Ectodermal cell (in vitro differentiated cells): ENCODE measurements at regions not wholly inside any gene's neighbourhood (a gene's known extent, or its start where the extent isn't known, plus 50 kb on each side); places are given as distances from the start of the nearest gene placed in this dataset.
"Not testable (repeated sequence)": the region's sequence is repeated elsewhere in the genome, so short reads cannot be mapped to it uniquely, and the experiment has no call there.

Source experiments
- H3K27ac ChIP-seq: 2 replicates; pipeline ENCODE4 v1.7.0; 2013; ENCODE audit warnings: mild to moderate bottlenecking, low read depth, low read length; ENCODE audit not compliant: insufficient read depth, poor library complexity, severe bottlenecking
- H3K27me3 ChIP-seq: 2 replicates; pipeline ENCODE4 v1.7.0; 2013; ENCODE audit warnings: mild to moderate bottlenecking, low read length; ENCODE audit not compliant: insufficient read depth, control insufficient read depth, poor library complexity, severe bottlenecking
- H3K36me3 ChIP-seq: one replicate; pipeline ENCODE4 v1.7.0; 2013; ENCODE audit warnings: low read length; ENCODE audit not compliant: control insufficient read depth, insufficient read depth
- H3K4me1 ChIP-seq: one replicate; pipeline ENCODE4 v1.7.0; 2013; ENCODE audit warnings: low read length; ENCODE audit not compliant: control insufficient read depth, insufficient read depth
- H3K4me3 ChIP-seq: 2 replicates; pipeline ENCODE4 v1.7.0; 2013; ENCODE audit warnings: low read depth, low read length, control low read depth; ENCODE audit not compliant: insufficient read depth
- H3K9me3 ChIP-seq: 2 replicates; pipeline ENCODE4 v1.7.0; 2013; ENCODE audit warnings: mild to moderate bottlenecking, low read length, moderate library complexity; ENCODE audit not compliant: control insufficient read depth
- WGBS, 2 experiments: methylation state at CpG; one replicate each; pipeline ENCODE4 v1.1.7; 2013; ENCODE audit warnings: missing lambda C conversion rate in 2 of 2; 5-methylcytosine and 5-hydroxymethylcytosine counted together

- H3K27me3 ChIP-seq: no peaks in the 10 kb centered on the region
- H3K27ac ChIP-seq: no peak overlapping the region
- peaks cover 8% of the 10 kb centered on the region for H3K4me1 ChIP-seq
- 71 to 86% methylated on average over 2 to 3 of the region's 3 CpGs for WGBS, 2 experiments
- H3K4me3 ChIP-seq: no peak overlapping the region
- H3K36me3 ChIP-seq: no peaks in the 10 kb centered on the region
- H3K9me3 ChIP-seq: no peaks in the 10 kb centered on the region
Measured at GRCh38 chr9:117649126-117649525, 55.1 kb upstream of the TLR4 start.

DNA sequence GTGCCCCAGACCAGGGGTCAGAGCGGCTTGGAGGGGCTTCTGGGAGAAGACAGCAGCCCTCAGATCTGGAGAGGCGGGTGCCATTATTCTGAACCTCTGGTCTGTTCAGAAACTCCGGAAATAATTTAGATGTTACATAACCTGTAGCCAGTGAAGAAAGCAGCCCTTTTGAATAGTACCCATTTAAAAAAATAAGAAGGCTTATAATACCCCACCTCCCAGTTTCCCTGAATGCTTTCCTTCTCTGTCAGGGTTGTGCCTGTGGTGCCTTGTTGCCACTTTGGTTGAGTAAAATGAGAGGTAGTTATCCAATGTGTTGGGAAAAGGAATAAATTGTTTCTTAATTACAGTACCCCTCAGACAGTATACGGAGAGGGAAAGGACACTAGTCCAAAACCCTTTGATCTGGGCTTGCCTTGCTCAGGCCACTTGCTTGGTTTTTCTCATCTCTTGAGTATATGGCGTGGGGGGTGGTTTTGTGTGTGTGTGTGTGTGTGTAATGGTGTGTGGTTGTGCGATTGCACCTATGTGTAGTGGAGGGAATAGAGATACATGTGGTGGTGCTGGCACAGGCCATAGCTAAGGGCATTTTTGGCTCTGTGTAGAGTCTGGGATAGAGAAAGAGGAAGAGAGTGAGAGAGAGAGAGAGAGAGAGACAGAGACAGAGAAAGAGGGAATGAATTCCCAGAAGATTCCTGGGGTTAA, 59.1 kb upstream of the TLR4 start:
- Histone ChIP-seq H3K4me1 (peaks cover 8% of the 10 kb centered on the region), H3K9me3 (no peaks in the 10 kb centered on the region), H3K4me3 (no peak overlapping the region), H3K36me3 (no peaks in the 10 kb centered on the region), H3K27me3 (no peaks in the 10 kb centered on the region), H3K27ac (peak overlapping the region; percentile 57)
- 54% methylated on average over 5 to 6 of the region's 6 CpGs for WGBS, 2 experiments

DNA sequence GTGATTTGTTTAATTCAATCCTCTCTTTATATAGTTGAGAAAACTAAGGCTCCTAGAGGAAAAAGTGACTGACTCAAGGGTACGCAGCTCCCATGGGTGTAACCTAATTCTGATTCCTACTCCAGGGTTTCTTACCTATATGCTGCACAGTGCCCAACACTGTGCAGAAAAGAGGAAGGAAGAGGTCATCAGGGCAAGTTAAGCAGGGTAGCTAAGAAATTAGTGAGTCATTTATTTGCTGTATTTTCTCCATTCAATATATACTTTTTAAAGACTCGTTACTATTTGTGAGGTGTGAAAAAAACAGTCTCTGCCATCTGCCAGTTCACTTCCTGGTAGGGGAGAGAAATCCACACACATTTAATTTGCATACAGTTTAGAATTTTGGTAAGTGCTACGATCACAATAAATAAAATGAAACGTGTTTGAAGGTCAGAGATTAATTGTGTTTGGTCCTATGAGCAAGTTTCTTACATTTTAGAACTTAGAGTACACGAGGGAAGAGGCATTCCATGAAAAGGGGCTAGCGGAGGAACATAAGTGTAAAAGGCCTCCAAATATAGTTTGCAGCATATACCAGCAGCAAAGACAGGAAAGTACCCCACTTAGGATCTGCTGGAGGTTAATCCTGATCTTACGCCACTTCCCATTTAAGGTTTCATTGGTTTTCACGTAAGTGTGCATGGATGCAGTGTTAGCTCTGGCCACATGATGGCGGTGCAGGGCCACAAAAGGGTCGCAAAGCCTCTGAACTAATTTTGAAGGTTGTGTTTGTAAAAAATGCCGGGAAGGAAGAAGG, 59.9 kb upstream of the TLR4 start:
- no peaks in the 10 kb centered on the region for H3K9me3 ChIP-seq
- peaks cover 8% of the 10 kb centered on the region for H3K4me1 ChIP-seq
- no peak overlapping the region for H3K27ac ChIP-seq
- no peaks in the 10 kb centered on the region for H3K36me3 ChIP-seq
- no peak overlapping the region for H3K4me3 ChIP-seq
- WGBS, 2 experiments: 44 to 53% methylated on average over 10 to 11 of the region's 11 CpGs
- H3K27me3 ChIP-seq: no peaks in the 10 kb centered on the region

GRCh38 chr9:117643288-117643654, 60.9 kb upstream of the TLR4 start:
- H3K9me3 ChIP-seq: no peaks in the 10 kb centered on the region
- H3K36me3 ChIP-seq: no peaks in the 10 kb centered on the region
- WGBS, 2 experiments: 95 to 96% methylated on average over 6 of the region's 6 CpGs
- no peak overlapping the region for H3K4me3 ChIP-seq
- no peaks in the 10 kb centered on the region for H3K27me3 ChIP-seq
- no peak overlapping the region for H3K27ac ChIP-seq
- peaks cover 8% of the 10 kb centered on the region for H3K4me1 ChIP-seq

DNA sequence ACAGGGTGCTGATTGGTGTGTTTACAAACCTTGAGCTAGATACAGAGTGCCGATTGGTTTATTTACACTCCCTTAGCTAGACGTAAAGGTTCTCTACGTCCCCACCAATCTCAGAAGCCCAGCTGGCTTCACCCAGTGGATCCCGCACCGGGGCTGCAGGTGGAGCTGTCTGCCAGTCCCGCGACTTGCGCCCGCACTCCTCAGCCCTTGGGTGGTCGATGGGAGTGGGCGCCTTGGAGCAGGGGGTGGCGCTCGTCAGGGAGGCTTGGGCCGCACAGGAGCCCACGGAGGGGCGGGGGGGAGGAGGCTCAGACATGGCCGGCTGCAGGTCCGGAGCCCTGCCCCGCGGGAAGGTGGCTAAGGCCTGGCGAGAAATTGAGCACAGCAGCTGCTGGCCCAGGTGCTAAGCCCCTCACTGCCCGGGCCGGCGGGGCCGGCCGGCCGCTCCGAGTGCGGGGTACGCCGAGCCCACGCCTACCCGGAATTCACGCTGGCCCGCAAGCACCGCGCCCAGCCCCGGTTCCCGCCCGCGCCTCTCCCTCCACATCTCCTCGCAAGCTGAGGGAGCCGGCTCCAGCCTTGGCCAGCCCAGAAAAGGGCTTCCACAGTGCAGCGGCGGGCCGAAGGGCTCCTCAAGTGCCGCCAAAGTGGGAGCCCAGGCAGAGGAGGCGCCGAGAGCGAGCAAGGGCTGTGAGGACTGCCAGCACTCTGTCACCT, 61.5 kb upstream of the TLR4 start:
- not testable (repeated sequence) for H3K9me3 ChIP-seq, H3K27ac ChIP-seq, H3K36me3 ChIP-seq, H3K27me3 ChIP-seq, H3K4me3 ChIP-seq, H3K4me1 ChIP-seq
- 95 to 96% methylated on average over 50 of the region's 50 CpGs for WGBS, 2 experiments

DNA sequence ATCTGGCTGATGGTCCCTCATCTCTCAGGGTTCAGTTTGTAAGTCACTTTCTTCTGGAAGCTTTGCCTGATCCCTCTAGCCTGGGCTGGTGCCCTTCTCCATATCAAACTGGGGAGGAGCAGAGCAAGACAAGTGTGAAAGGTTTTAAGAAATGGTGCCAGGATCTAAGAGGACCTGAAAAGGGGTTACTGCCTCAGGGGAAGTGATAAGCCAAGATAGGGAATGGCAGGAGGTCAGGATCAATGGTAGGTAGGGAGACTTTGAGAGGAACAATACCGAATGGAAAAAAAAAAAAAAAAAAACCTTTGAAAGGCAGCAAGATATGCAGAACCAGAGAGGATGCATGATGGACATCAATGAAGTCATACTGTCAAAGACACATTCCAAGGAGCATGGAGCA, 67.5 kb upstream of the TLR4 start:
- Histone ChIP-seq H3K27ac (no peak overlapping the region), H3K27me3 (no peaks in the 10 kb centered on the region), H3K4me1 (no peaks in the 10 kb centered on the region), H3K9me3 (no peaks in the 10 kb centered on the region), H3K36me3 (no peaks in the 10 kb centered on the region), H3K4me3 (no peak overlapping the region)
- WGBS, 2 experiments: 86 to 93% methylated on average over 1 of the region's 1 CpG

- Histone ChIP-seq H3K4me3 (no peak overlapping the region), H3K9me3 (peaks cover 3% of the 10 kb centered on the region), H3K4me1 (no peaks in the 10 kb centered on the region), H3K36me3 (no peaks in the 10 kb centered on the region), H3K27me3 (no peaks in the 10 kb centered on the region), H3K27ac (no peak overlapping the region)
- WGBS, 2 experiments: 90 to 94% methylated on average over 1 of the region's 1 CpG
Measured at GRCh38 chr9:117625154-117625553, 79.0 kb upstream of the TLR4 start.

DNA sequence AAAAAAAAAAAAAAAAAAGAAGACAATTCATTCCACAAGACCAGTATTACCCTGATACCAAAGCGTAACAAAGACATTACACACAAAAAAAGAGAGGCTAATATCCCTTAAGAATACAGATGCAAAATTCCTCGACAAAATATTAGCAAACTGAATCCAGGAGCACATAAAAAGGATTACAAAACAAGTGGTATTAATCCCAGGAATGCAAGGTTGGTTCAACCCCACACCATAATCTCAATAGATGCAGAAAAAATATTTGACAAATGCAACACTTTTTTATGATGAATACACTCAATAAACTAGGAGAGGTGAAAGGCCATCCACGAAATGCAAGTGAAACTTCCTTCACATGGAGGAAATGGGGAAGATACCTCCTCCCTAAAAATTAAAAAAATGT, 80.1 kb upstream of the TLR4 start:
- Histone ChIP-seq H3K4me3 (no peak overlapping the region), H3K27ac (no peak overlapping the region), H3K9me3 (peaks cover 3% of the 10 kb centered on the region), H3K36me3 (no peaks in the 10 kb centered on the region), H3K4me1 (no peaks in the 10 kb centered on the region), H3K27me3 (no peaks in the 10 kb centered on the region)
- WGBS, 2 experiments: 81 to 90% methylated on average over 2 to 3 of the region's 3 CpGs

DNA sequence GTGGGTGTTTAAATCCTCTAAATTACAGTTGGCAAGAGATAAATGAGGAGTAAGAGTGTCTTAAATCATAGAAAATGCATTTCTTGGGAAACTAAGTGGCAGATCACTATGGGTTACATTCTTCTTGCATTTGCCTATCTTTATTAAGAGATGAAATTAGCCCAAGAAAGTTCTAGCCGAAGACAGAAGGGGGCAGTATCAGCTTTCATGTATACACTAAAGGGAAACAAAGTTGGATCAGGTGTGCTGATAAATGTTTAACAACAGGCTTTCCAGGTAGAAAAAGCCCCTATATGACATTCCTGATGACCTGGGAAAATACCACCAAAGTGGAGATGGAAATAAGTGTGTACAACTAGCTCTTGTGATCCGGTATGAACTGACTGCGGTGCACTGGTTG, 81.9 kb upstream of the TLR4 start:
- Histone ChIP-seq H3K4me3 (no peak overlapping the region), H3K9me3 (peaks cover 3% of the 10 kb centered on the region), H3K27ac (no peak overlapping the region), H3K4me1 (no peaks in the 10 kb centered on the region), H3K36me3 (no peaks in the 10 kb centered on the region), H3K27me3 (no peaks in the 10 kb centered on the region)
- WGBS, 2 experiments: 92 to 94% methylated on average over 3 of the region's 3 CpGs

DNA sequence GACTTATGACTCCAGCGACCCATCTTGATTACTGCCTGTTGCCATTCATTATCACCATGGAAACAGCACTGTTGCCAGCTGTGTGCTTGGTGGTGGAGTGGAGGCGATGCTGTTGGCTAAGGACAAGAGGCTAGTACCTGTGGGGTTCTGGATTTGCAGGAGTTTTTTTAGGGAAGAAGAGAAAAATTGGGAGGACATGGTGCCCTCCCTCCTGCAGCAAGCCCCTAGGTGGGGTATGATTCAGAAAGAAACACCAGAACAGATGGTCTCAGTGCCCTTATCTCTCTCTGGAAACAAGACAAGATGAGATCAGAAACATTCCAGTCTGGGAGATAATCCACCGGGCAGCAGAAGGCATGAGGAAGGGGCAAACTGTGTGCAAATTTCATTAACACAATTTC, 87.8 kb upstream of the TLR4 start:
- Histone ChIP-seq H3K4me1 (peaks cover 7% of the 10 kb centered on the region), H3K27me3 (no peaks in the 10 kb centered on the region), H3K36me3 (no peaks in the 10 kb centered on the region), H3K4me3 (no peak overlapping the region), H3K27ac (no peak overlapping the region), H3K9me3 (no peaks in the 10 kb centered on the region)
- WGBS, 2 experiments: 90 to 91% methylated on average over 3 of the region's 3 CpGs
